ENCODE measurements at regions not wholly inside any gene's neighbourhood (a gene's known extent, or its start where the extent isn't known, plus 50 kb on each side); places are given as distances from the start of the nearest gene placed in this dataset.

DNA sequence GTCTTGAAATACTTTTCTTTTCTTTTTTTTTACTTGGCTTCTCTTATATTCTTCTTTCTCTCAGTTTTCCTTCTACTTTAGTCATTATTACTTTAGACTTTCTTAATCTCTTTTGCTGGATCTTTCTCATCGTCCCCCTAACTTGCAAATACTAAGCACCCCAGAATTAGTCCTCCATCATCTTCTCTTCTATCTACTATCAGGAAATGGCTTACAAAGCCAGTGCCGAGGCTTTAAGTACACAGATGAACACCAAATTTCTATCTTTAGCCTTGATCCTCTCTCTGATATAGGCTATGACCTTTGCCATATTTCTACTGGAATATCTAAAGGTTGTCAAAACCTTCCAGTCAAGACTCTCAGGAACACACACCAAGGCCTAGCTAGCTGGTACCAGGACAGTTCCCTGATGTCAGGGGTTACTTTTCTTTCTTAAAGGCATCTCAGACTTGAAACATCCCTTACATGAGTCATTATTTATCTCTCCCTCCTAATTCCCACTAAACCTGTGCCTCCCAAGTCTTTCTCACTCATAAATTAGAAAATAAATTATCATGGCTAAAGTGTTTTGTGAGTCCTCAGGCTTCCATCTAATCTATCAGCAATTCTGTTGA is 278.6 kb upstream of the TCF21 start:
- Histone ChIP-seq H3K9me3 (ENCODE audit: control insufficient read depth, insufficient read depth, low read depth, low read length) (no peaks in the 10 kb centered on the region), H3K36me3 (ENCODE audit: control insufficient read depth, insufficient read depth, low read length) (no peaks in the 10 kb centered on the region), H3K4me2 (ENCODE audit: extremely low read depth, insufficient read depth, low read length) (no peak overlapping the region), H3K9ac (ENCODE audit: insufficient read depth, low read length) (peak overlapping the region; percentile 14), H2AFZ (ENCODE audit: low read length) (no peak overlapping the region), H3K27ac (ENCODE audit: insufficient read depth, low read length) (peak overlapping the region; percentile 93), H4K20me1 (ENCODE audit: control insufficient read depth, extremely low read depth, insufficient read depth, low read length) (no peaks in the 10 kb centered on the region), H3K27me3 (ENCODE audit: control insufficient read depth, insufficient read depth, low read length) (no peaks in the 10 kb centered on the region), H3K79me2 (ENCODE audit: control insufficient read depth, insufficient read depth, low read length) (no peaks in the 10 kb centered on the region), H3K4me1 (ENCODE audit: control insufficient read depth, extremely low read depth, insufficient read depth, low read length) (peaks cover 11% of the 10 kb centered on the region), H3K4me3 (replicated peaks in 1 of 4; ENCODE audit: control extremely low read depth in 1 of 4, insufficient read depth in 1 of 4, low read depth in 3 of 4, low read length in 4 of 4) (no peak overlapping the region)
- DNase-seq (ENCODE audit: low read depth in 2 of 2) = peak; percentile 46 to 73
- TF ChIP-seq, protein P1, sequence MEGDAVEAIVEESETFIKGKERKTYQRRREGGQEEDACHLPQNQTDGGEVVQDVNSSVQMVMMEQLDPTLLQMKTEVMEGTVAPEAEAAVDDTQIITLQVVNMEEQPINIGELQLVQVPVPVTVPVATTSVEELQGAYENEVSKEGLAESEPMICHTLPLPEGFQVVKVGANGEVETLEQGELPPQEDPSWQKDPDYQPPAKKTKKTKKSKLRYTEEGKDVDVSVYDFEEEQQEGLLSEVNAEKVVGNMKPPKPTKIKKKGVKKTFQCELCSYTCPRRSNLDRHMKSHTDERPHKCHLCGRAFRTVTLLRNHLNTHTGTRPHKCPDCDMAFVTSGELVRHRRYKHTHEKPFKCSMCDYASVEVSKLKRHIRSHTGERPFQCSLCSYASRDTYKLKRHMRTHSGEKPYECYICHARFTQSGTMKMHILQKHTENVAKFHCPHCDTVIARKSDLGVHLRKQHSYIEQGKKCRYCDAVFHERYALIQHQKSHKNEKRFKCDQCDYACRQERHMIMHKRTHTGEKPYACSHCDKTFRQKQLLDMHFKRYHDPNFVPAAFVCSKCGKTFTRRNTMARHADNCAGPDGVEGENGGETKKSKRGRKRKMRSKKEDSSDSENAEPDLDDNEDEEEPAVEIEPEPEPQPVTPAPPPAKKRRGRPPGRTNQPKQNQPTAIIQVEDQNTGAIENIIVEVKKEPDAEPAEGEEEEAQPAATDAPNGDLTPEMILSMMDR (conservative IDR thresholded peaks at IDR 0.05 in 1 of 2, IDR thresholded peaks at IDR 0.05 in 1 of 2; ENCODE audit: low read depth in 1 of 2, low read length in 2 of 2) = no peak
- TF ChIP-seq EZH2 (IDR thresholded peaks at IDR 0.05; ENCODE audit: low read length, missing control alignments) = no peak

DNA sequence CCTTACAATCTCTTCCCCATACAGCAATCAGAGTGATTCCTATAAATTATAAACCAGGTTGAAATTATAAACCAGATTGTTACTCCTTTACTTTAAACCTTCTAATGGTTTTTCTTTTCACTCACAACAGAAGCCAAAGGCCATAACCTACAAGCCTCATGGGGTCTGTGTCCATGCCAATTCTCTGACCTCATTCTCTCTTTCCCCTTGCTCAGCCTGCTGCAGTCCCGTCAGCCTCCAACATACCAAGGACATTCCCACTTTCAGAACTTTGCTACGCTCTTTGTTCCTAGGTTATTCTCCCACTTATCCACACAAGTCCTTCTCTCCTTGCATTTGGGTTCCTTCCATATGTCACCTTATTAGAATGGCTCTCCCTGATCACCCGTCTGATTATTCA is 277.9 kb upstream of the TCF21 start:
- peak in 1 of 2 donors; percentile 71 for DNase-seq (ENCODE audit: low read depth in 2 of 2)
- no peak overlapping the region for H3K4me2 ChIP-seq (ENCODE audit: extremely low read depth, insufficient read depth, low read length)
- peak overlapping the region; percentile 93 for H3K27ac ChIP-seq (ENCODE audit: insufficient read depth, low read length)

DNA sequence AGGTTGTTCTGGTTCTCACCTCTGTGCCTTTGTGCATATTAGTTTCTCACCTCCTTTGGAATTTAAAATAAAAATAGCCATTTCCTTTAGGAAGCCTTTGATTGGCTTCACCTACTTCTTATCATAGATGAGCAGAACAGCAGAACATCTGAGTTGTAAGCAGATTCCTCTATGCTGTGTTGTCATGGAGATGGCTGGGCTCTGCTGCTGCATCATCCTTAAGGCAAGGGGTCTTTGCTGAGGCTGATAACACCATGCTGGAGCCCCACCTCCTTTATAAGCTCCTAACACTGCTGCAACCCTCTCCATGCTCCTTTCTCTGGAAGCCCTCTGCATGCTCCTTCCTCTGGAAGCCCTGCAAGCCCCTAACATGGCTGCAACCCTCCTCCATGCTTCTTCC is 276.5 kb upstream of the TCF21 start:
- Histone ChIP-seq H2AFZ (ENCODE audit: low read length) (no peak overlapping the region), H3K27ac (ENCODE audit: insufficient read depth, low read length) (no peak overlapping the region), H3K27me3 (ENCODE audit: control insufficient read depth, insufficient read depth, low read length) (no peaks in the 10 kb centered on the region)

More for the DNA sequence above, 277.9 kb upstream of the TCF21 start:
- no peak overlapping the region for H2AFZ ChIP-seq (ENCODE audit: low read length)
- H3K36me3 ChIP-seq (ENCODE audit: control insufficient read depth, insufficient read depth, low read length) = no peaks in the 10 kb centered on the region
- no peak for TF ChIP-seq EZH2 (IDR thresholded peaks at IDR 0.05; ENCODE audit: low read length, missing control alignments)
- TF ChIP-seq, protein P1 (conservative IDR thresholded peaks at IDR 0.05 in 1 of 2, IDR thresholded peaks at IDR 0.05 in 1 of 2; ENCODE audit: low read depth in 1 of 2, low read length in 2 of 2) = no peak
- H3K27me3 ChIP-seq (ENCODE audit: control insufficient read depth, insufficient read depth, low read length) = no peaks in the 10 kb centered on the region
- H3K4me1 ChIP-seq (ENCODE audit: control insufficient read depth, extremely low read depth, insufficient read depth, low read length) = peaks cover 11% of the 10 kb centered on the region
- H4K20me1 ChIP-seq (ENCODE audit: control insufficient read depth, extremely low read depth, insufficient read depth, low read length) = no peaks in the 10 kb centered on the region
- no peak overlapping the region for H3K4me3 ChIP-seq (replicated peaks in 1 of 4; ENCODE audit: control extremely low read depth in 1 of 4, insufficient read depth in 1 of 4, low read depth in 3 of 4, low read length in 4 of 4)
- H3K9ac ChIP-seq (ENCODE audit: insufficient read depth, low read length) = no peak overlapping the region
- no peaks in the 10 kb centered on the region for H3K9me3 ChIP-seq (ENCODE audit: control insufficient read depth, insufficient read depth, low read depth, low read length)
- H3K79me2 ChIP-seq (ENCODE audit: control insufficient read depth, insufficient read depth, low read length) = no peaks in the 10 kb centered on the region

More for the DNA sequence above, 276.5 kb upstream of the TCF21 start:
- Histone ChIP-seq H3K4me3 (replicated peaks in 1 of 4; ENCODE audit: control extremely low read depth in 1 of 4, insufficient read depth in 1 of 4, low read depth in 3 of 4, low read length in 4 of 4) (no peak overlapping the region), H3K9me3 (ENCODE audit: control insufficient read depth, insufficient read depth, low read depth, low read length) (no peaks in the 10 kb centered on the region), H3K79me2 (ENCODE audit: control insufficient read depth, insufficient read depth, low read length) (no peaks in the 10 kb centered on the region), H3K4me2 (ENCODE audit: extremely low read depth, insufficient read depth, low read length) (no peak overlapping the region), H3K36me3 (ENCODE audit: control insufficient read depth, insufficient read depth, low read length) (no peaks in the 10 kb centered on the region), H3K4me1 (ENCODE audit: control insufficient read depth, extremely low read depth, insufficient read depth, low read length) (peaks cover 11% of the 10 kb centered on the region), H4K20me1 (ENCODE audit: control insufficient read depth, extremely low read depth, insufficient read depth, low read length) (no peaks in the 10 kb centered on the region), H3K9ac (ENCODE audit: insufficient read depth, low read length) (no peak overlapping the region)
- TF ChIP-seq, protein P1 (conservative IDR thresholded peaks at IDR 0.05 in 1 of 2, IDR thresholded peaks at IDR 0.05 in 1 of 2; ENCODE audit: low read depth in 1 of 2, low read length in 2 of 2) = no peak
- no peak for TF ChIP-seq EZH2 (IDR thresholded peaks at IDR 0.05; ENCODE audit: low read length, missing control alignments)
- DNase-seq (ENCODE audit: low read depth in 2 of 2) = no peak

Data from fibroblast of lung (primary cell).